Panc1 (cell line): ENCODE measurements at regions not wholly inside any gene's neighbourhood (a gene's known extent, or its start where the extent isn't known, plus 50 kb on each side); places are given as distances from the start of the nearest gene placed in this dataset.

ENCODE experiments used
- ATAC-seq: fragments of 200-7000 bp; cut with Tn5 transposase; 2 replicates; pipeline ENCODE4 v1.9.1; 2020; ENCODE audit warnings: mild to moderate bottlenecking, moderate library complexity
- BruUV-seq: library from RNA; stranded (reverse); fragments of 400-500 nt; replicated peaks from 2 replicates; lab custom pipeline; 2021; lab: Mats Ljungman, UMichigan
- CTCF ChIA-PET: fragments of 300-600 bp; sonication (Branson Sonifier 250); formaldehyde crosslinking; loops from one replicate; lab custom pipeline; 2022; ENCODE audit warnings: antibody characterized with exemption; lab: Charles Lee
- POLR2A ChIA-PET: fragments of 300-600 bp; sonication (Branson Sonifier 250); formaldehyde crosslinking; loops from one replicate; lab custom pipeline; 2022; ENCODE audit warnings: antibody characterized with exemption; lab: Charles Lee
- DNase-seq: peaks from one replicate; pipeline ENCODE4 v3.0.0-alpha.2; 2010; ENCODE audit warnings: low read depth, low spot score
- H3K27ac ChIP-seq: 2 replicates; pipeline ENCODE4 v1.5.1; 2011; ENCODE audit warnings: mild to moderate bottlenecking, low read length, inconsistent platforms
- H3K27me3 ChIP-seq: fragments of 200-500 bp; sonication (Bioruptor generic); 2 replicates; pipeline ENCODE4 v1.6.0; 2014; ENCODE audit warnings: low read length, inconsistent platforms; ENCODE audit not compliant: control insufficient read depth, insufficient read depth
- H3K36me3 ChIP-seq: fragments of 200-500 bp; sonication (Bioruptor generic); 2 replicates; pipeline ENCODE4 v1.5.1; 2014; ENCODE audit warnings: inconsistent platforms, mild to moderate bottlenecking, low read length, moderate library complexity; ENCODE audit not compliant: control insufficient read depth, insufficient read depth
- H3K4me1 ChIP-seq: 2 replicates; pipeline ENCODE4 v1.5.1; 2011; ENCODE audit warnings: inconsistent platforms, mild to moderate bottlenecking, low read length, moderate library complexity; ENCODE audit not compliant: control insufficient read depth, insufficient read depth
- H3K4me3 ChIP-seq, 2 experiments: 2 replicates each; pipeline ENCODE4 v1.5.1; 2011 to 2012; ENCODE audit warnings: low read depth in 2 of 2, low read length in 2 of 2, mild to moderate bottlenecking in 2 of 2, inconsistent platforms in 1 of 2, moderate library complexity in 1 of 2
- H3K9me3 ChIP-seq: fragments of 200-500 bp; sonication (Bioruptor generic); 2 replicates; pipeline ENCODE4 v1.5.1; 2014; ENCODE audit warnings: low read depth, mild to moderate bottlenecking, inconsistent platforms, low read length, moderate library complexity; ENCODE audit not compliant: control insufficient read depth, insufficient read depth
- CTCF ChIP-seq: fragments of 450-650 bp; IDR thresholded peaks from 2 replicates; pipeline ENCODE4 v1.5.1; 2017; ENCODE audit warnings: mild to moderate bottlenecking
- POLR2AphosphoS5 ChIP-seq: IDR thresholded peaks from 2 replicates; pipeline ENCODE4 v1.6.1; 2012; ENCODE audit warnings: mild to moderate bottlenecking, low read depth, low read length, moderate library complexity
- REST ChIP-seq, 2 experiments: IDR thresholded peaks; 2 replicates each; pipeline ENCODE4 v1.6.1; 2011 to 2012; ENCODE audit warnings: low read depth in 2 of 2, control low read depth in 1 of 2, low read length in 1 of 2, mild to moderate bottlenecking in 1 of 2, moderate library complexity in 1 of 2; ENCODE audit not compliant: insufficient read depth in 1 of 2
- SIN3A ChIP-seq: IDR thresholded peaks from 2 replicates; pipeline ENCODE4 v1.6.1; 2012; ENCODE audit warnings: low read depth, mild to moderate bottlenecking, low read length, moderate library complexity, borderline replicate concordance; ENCODE audit not compliant: insufficient read depth
- TCF7L2 ChIP-seq: IDR thresholded peaks from 2 replicates; pipeline ENCODE4 v1.6.1; 2011; ENCODE audit warnings: mild to moderate bottlenecking, low read depth, low read length, inconsistent platforms
- in situ Hi-C: cut with HindIII; loops from 2 replicates; pipeline ENCODE4 v1.10.0; 2016; ENCODE audit warnings: low sequenced_read_pairs, low pct_unique_long_range_greater_than_20kb
- intact Hi-C: fragments of 100-400 bp; cut with micrococcal nuclease; formaldehyde crosslinking; loops from one replicate; pipeline ENCODE4 v1.10.0; 2022; ENCODE audit not compliant: unreplicated experiment

GRCh38 chr2:122114421-122114820, 359.0 kb downstream of the TSN start:
- no peaks in the 10 kb centered on the region for H3K27me3 ChIP-seq
- H3K27ac ChIP-seq, result no peak overlapping the region
- TF ChIP-seq TCF7L2 (no peak), CTCF (no peak), POLR2AphosphoS5 (no peak), REST (IDR thresholded peaks at IDR 0.05; ENCODE audit: insufficient read depth in 1 of 2, low read depth in 2 of 2, low read length in 1 of 2) (no peak), SIN3A (no peak)
- H3K4me1 ChIP-seq, result no peaks in the 10 kb centered on the region
- no peaks in the 10 kb centered on the region for H3K36me3 ChIP-seq
- ChIA-PET CTCF (no interaction called here), POLR2A (no interaction called here)
- H3K9me3 ChIP-seq, result no peaks in the 10 kb centered on the region
- no peak overlapping the region for H3K4me3 ChIP-seq
- intact Hi-C loops (no loop called here), in situ Hi-C loops (no loop called here)
- DNase-seq (no peak), ATAC-seq (no peak)
- no TSS peak for BruUV-seq

- intact Hi-C loops, result no loop called here
- CTCF ChIA-PET, result no interaction called here
- POLR2A ChIA-PET, result no interaction called here
Measured at GRCh38 chr2:122117371-122117770, 361.9 kb downstream of the TSN start.

More at GRCh38 chr2:122117371-122117770, 361.9 kb downstream of the TSN start:
- TF ChIP-seq CTCF, result no peak
- no peak overlapping the region for H3K27ac ChIP-seq
- no TSS peak for BruUV-seq
- H3K36me3 ChIP-seq, result no peaks in the 10 kb centered on the region
- no peak for ATAC-seq
- H3K4me1 ChIP-seq, result no peaks in the 10 kb centered on the region
- no peak overlapping the region for H3K4me3 ChIP-seq
- DNase-seq, result no peak
- no peaks in the 10 kb centered on the region for H3K27me3 ChIP-seq
- in situ Hi-C loops, result no loop called here
- no peaks in the 10 kb centered on the region for H3K9me3 ChIP-seq
